OCI-LY7 (cell line): ENCODE measurements at regions not wholly inside any gene's neighbourhood (a gene's known extent, or its start where the extent isn't known, plus 50 kb on each side); places are given as distances from the start of the nearest gene placed in this dataset.

Experiments
- CTCF ChIP-seq: fragments of 200-600 bp; sonication (generic); conservative IDR thresholded peaks from 2 replicates; pipeline ENCODE4 v1.5.1; 2014; ENCODE audit warnings: mild to moderate bottlenecking, antibody characterized with exemption, low read length, moderate library complexity, mixed read lengths
- EZH2phosphoT487 ChIP-seq: fragments of 200-600 bp; sonication (generic); IDR thresholded peaks from 2 replicates; pipeline ENCODE4 v1.6.1; 2018; ENCODE audit warnings: low read depth, borderline replicate concordance, mild to moderate bottlenecking, mixed run types, antibody characterized with exemption, low read length, moderate library complexity, mixed read lengths

- no peak for TF ChIP-seq CTCF
- TF ChIP-seq EZH2phosphoT487: no peak
Measured at GRCh38 chr2:10223471-10223870, 79.2 kb upstream of the HPCAL1 start.
